Right lobe of liver (tissue), 6 donors: ENCODE measurements at regions not wholly inside any gene's neighbourhood (a gene's known extent, or its start where the extent isn't known, plus 50 kb on each side); places are given as distances from the start of the nearest gene placed in this dataset.

Source experiments
- ATAC-seq, 4 donors: fragments of 200-7000 bp; cut with Tn5 transposase; one replicate each; pipeline ENCODE4 v1.9.1; 2020; ENCODE audit warnings: mild to moderate bottlenecking in 4 of 4, moderate library complexity in 4 of 4
- DNase-seq, 3 donors: peaks; one replicate each; pipeline ENCODE4 v3.0.0-alpha.2; 2020
- H3K27ac ChIP-seq, 3 donors: fragments of 200-600 bp; one replicate each; pipeline ENCODE4 v1.8.0; 2022
- H3K27me3 ChIP-seq, 2 donors: fragments of 200-600 bp; one replicate each; pipeline ENCODE4 v1.8.0; 2022
- H3K36me3 ChIP-seq, 4 donors: fragments of 200-600 bp; sonication (generic) in 1 of 4; one replicate each; pipeline versions ENCODE4 v1.5.1 to v1.8.0; 2017 to 2022; ENCODE audit warnings: control low read depth in 1 of 4
- H3K4me1 ChIP-seq, 4 donors: fragments of 200-600 bp; sonication (generic) in 1 of 4; one replicate each; pipeline versions ENCODE4 v1.5.1 to v1.8.0; 2017 to 2022; ENCODE audit warnings: control low read depth in 1 of 4
- H3K4me3 ChIP-seq, 3 donors: fragments of 200-600 bp; one replicate each; pipeline ENCODE4 v1.8.0; 2022
- H3K9me3 ChIP-seq, 4 donors: fragments of 200-600 bp; sonication (generic) in 1 of 4; one replicate each; pipeline versions ENCODE4 v1.5.1 to v1.8.0; 2017 to 2022; ENCODE audit warnings: control low read depth in 1 of 4
- POLR2A ChIP-seq: fragments of 450-650 bp; IDR thresholded peaks from one replicate; pipeline ENCODE4 v1.6.1; 2017; ENCODE audit warnings: antibody characterized with exemption, mild to moderate bottlenecking
- WGBS: methylation state at CpG from one replicate; pipeline ENCODE4 v1.1.6; 2018; ENCODE audit warnings: low coverage, low lambda C conversion rate; ENCODE audit not compliant: insufficient coverage; ENCODE audit errors: missing lambda C conversion rate; 5-methylcytosine and 5-hydroxymethylcytosine counted together
- intact Hi-C, 2 donors: fragments of 100-400 bp; cut with DNase I; formaldehyde crosslinking; loops; one replicate each; pipeline versions ENCODE4 v1.11.2 to v1.14.1; 2022
- TF ChIP-seq, protein P1 (sequence below), 4 donors: fragments of 200-600 bp in 3 of 4; fragments of 450-650 bp in 1 of 4; IDR thresholded peaks; one replicate each; pipeline versions ENCODE4 v1.5.1 to v1.8.0; 2016 to 2022; ENCODE audit warnings: antibody characterized with exemption in 4 of 4, mild to moderate bottlenecking in 2 of 4
- donor health status: DM: no; HTN: yes; CAD: no.
- donor health status: DM: no; HTN: no; CAD: no.
- donor health status: DM: no; HTN: no; CAD: no.
- donor health status: DM: no; HTN: yes; CAD: no.
- donor health status: DM: no; HTN: yes; CAD: no.

- Histone ChIP-seq H3K36me3 (no peaks in the 10 kb centered on the region), H3K27me3 (no peaks in the 10 kb centered on the region), H3K4me1 (no peaks in the 10 kb centered on the region), H3K4me3 (no peak overlapping the region), H3K27ac (no peak overlapping the region), H3K9me3 (no peaks in the 10 kb centered on the region)
- DNase-seq (no peak), ATAC-seq (peak in 1 of 4 donors; percentile 26)
- WGBS, result 69% methylated on average over 2 of the region's 3 CpGs
- TF ChIP-seq, protein P1, sequence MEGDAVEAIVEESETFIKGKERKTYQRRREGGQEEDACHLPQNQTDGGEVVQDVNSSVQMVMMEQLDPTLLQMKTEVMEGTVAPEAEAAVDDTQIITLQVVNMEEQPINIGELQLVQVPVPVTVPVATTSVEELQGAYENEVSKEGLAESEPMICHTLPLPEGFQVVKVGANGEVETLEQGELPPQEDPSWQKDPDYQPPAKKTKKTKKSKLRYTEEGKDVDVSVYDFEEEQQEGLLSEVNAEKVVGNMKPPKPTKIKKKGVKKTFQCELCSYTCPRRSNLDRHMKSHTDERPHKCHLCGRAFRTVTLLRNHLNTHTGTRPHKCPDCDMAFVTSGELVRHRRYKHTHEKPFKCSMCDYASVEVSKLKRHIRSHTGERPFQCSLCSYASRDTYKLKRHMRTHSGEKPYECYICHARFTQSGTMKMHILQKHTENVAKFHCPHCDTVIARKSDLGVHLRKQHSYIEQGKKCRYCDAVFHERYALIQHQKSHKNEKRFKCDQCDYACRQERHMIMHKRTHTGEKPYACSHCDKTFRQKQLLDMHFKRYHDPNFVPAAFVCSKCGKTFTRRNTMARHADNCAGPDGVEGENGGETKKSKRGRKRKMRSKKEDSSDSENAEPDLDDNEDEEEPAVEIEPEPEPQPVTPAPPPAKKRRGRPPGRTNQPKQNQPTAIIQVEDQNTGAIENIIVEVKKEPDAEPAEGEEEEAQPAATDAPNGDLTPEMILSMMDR (IDR thresholded peaks at IDR 0.05), result peak in 1 of 4 donors; percentile 16
- no peak for TF ChIP-seq POLR2A
- intact Hi-C loops, result loop anchor here (10.0 kb wide), 1 partner anchor 640 kb away; no protein-coding TSS in a partner anchor
Observed at GRCh38 chr20:20864351-20865096, 152.1 kb upstream of the RALGAPA2 start.

DNA sequence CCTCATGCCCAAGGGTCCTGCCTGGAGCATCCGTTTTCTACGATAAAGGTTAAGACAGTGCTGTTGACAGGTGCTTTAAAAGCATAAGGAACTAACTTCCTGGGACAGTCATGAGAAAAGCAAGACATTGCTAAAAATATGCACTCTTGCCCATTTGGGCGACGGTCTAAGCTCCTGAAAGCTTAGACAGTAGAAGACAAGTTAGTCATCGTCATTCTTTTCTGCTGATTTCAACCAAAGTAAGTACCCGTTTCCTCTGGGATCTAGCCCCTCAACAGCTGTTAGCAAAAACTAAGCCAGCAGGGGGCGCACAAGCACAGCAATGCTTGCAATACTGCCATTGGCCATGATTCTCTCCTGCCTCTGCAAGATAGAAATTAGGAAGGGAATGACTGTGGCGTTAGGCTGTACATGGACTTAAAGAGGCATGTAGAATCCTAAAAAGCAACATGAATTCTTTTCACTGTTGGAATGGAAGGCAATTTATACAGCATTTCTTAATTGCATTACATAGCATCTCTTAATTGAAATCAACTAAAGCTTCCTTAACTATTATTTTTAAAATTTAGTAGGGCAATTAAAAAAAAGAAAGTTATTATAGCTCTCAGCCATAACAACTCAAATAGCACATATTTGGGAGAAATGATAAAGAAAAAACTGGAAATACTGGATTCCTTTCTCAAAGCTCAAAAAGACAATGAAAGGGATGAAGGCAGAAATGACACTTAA, 147.8 kb upstream of the RALGAPA2 start:
- Histone ChIP-seq H3K4me3 (no peak overlapping the region), H3K4me1 (no peaks in the 10 kb centered on the region), H3K36me3 (no peaks in the 10 kb centered on the region), H3K27ac (no peak overlapping the region), H3K9me3 (no peaks in the 10 kb centered on the region), H3K27me3 (no peaks in the 10 kb centered on the region)
- WGBS, result 20% methylated on average over 8 of the region's 8 CpGs
- TF ChIP-seq POLR2A, result no peak
- TF ChIP-seq, protein P1 (IDR thresholded peaks at IDR 0.05), result peak; percentile 92 to 97 (median 96)
- peak; percentile 86 to 89 (median 86) for DNase-seq
- intact Hi-C loops, result loop anchor here (10.0 kb wide), 1 partner anchor 645 kb away; no protein-coding TSS in a partner anchor
- peak; percentile 90 to 97 (median 94) for ATAC-seq

DNA sequence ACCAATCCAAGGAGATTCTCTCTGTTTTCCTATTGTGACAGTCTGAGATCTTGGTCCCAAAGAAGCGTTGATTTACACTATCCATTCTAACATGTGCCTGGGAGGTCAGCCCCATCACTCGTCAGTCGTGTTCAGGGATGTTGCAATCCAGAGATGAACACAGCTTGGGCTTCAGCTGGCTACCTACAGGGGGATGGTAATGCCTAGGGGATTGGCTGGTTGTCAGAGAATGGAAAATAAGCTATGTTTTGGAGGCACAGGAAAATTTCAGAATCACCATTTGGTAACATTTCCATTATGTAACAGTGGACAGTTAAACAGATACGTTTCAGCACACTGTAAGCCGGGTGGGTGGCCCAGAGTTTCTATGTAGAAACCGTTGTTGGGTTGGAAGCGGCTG, 147.1 kb upstream of the RALGAPA2 start:
- intact Hi-C loops, result no loop called here
- TF ChIP-seq, protein P1 (IDR thresholded peaks at IDR 0.05), result no peak
- TF ChIP-seq POLR2A, result no peak
- H3K36me3 ChIP-seq, result no peaks in the 10 kb centered on the region
- no peaks in the 10 kb centered on the region for H3K27me3 ChIP-seq
- no peak overlapping the region for H3K4me3 ChIP-seq
- 31% methylated on average over 7 of the region's 7 CpGs for WGBS
- no peaks in the 10 kb centered on the region for H3K9me3 ChIP-seq
- H3K4me1 ChIP-seq, result no peaks in the 10 kb centered on the region
- DNase-seq (no peak), ATAC-seq (no peak)
- H3K27ac ChIP-seq, result no peak overlapping the region

DNA sequence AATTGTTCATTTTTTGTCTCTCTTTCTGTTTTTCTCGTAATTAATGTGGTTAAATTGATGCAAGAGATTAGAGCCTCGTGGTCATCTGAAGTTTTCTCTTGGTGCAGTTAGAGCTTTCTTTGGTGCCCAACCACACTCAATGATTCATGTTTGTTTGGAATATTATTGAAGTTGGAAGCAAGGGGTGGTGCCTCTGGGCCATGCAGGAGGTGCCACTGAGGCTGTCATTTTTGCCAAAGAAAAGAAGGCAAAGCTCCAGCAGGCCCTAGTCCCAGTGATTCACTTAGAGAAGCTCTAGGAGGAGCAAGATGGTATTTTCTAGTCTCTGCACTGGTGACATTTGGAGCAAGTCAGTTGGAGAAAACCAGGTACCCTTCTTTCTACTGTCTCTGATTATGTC, 144.5 kb upstream of the RALGAPA2 start:
- no peak for DNase-seq
- Histone ChIP-seq H3K27ac (no peak overlapping the region), H3K27me3 (no peaks in the 10 kb centered on the region), H3K4me3 (no peak overlapping the region), H3K36me3 (no peaks in the 10 kb centered on the region), H3K9me3 (no peaks in the 10 kb centered on the region), H3K4me1 (no peaks in the 10 kb centered on the region)
- 28% methylated on average over 2 of the region's 2 CpGs for WGBS
- intact Hi-C loops, result no loop called here
- no peak for TF ChIP-seq POLR2A
- TF ChIP-seq, protein P1 (IDR thresholded peaks at IDR 0.05), result no peak
- no peak for ATAC-seq
